ENCODE measurements at regions not wholly inside any gene's neighbourhood (a gene's known extent, or its start where the extent isn't known, plus 50 kb on each side); places are given as distances from the start of the nearest gene placed in this dataset.

DNA sequence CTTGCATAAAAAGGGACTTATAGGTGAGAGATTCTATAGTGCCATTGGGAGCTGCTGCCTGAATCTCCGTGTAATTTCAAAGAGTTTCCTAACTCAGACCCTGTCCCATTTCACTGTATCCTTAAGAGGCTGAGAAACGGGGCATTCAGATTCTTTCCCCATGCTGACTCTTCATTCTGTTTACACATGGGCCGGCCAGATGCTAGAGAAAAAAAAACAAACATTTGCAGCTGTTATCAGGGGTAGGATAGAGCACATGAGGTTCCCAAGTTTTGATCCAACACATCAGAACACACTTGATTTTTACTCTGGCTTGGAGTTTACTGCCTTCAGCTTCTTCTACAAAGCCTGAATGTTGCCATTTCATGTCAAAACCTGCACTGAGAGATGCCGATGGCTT, 215.9 kb upstream of the TPRG1 start:
- no peaks in the 10 kb centered on the region for H3K9me3 ChIP-seq
- no peaks in the 10 kb centered on the region for H3K36me3 ChIP-seq
- peaks cover 18% of the 10 kb centered on the region for H3K4me1 ChIP-seq
- no peak for DNase-seq (ENCODE audit: extremely low spot score in 2 of 2)
- H3K27me3 ChIP-seq: no peaks in the 10 kb centered on the region
- peak overlapping the region; percentile 25 for H3K27ac ChIP-seq
- TF ChIP-seq POLR2A (IDR thresholded peaks at IDR 0.05) (no peak), POLR2AphosphoS5 (IDR thresholded peaks at IDR 0.05; ENCODE audit: insufficient read depth in 1 of 2, low read depth in 1 of 2) (no peak)
- TF ChIP-seq, protein P1, sequence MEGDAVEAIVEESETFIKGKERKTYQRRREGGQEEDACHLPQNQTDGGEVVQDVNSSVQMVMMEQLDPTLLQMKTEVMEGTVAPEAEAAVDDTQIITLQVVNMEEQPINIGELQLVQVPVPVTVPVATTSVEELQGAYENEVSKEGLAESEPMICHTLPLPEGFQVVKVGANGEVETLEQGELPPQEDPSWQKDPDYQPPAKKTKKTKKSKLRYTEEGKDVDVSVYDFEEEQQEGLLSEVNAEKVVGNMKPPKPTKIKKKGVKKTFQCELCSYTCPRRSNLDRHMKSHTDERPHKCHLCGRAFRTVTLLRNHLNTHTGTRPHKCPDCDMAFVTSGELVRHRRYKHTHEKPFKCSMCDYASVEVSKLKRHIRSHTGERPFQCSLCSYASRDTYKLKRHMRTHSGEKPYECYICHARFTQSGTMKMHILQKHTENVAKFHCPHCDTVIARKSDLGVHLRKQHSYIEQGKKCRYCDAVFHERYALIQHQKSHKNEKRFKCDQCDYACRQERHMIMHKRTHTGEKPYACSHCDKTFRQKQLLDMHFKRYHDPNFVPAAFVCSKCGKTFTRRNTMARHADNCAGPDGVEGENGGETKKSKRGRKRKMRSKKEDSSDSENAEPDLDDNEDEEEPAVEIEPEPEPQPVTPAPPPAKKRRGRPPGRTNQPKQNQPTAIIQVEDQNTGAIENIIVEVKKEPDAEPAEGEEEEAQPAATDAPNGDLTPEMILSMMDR (IDR thresholded peaks at IDR 0.05): no peak
- intact Hi-C loops (cut with DNase I): loop anchor here (5.0 to 10.0 kb wide), 2 partner anchors 191 to 901 kb away; no protein-coding TSS in a partner anchor
- no peak overlapping the region for H3K4me3 ChIP-seq

DNA sequence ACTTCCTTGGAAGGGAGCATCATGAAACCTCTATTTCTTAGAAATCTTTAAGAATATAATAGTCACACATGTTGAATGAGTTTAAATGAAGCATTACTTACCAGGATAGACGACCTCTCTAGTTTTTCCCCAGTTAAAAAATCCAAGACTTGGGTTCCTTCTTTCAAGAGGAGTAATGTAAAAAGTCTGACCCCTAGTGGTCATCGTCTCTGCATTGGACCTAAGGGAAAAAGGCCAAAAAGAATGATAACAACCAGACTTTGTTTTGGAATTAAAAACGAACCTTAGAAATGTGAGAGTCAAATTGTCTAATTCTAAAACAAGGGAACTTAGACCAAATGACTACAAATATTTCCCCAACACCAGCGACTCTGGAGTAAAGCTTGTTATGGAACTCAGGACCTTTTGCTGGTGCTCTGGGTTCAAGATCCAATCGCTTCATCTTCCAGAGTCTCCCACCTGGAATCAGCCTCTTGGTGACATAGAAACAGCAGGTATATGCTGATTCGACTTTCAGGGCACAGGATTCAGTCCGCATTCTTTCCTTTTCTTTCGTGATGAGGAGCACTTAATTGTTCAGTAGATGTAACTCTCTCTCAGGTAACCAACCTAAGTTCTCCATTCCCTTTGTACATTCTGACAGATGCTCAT, 214.8 kb upstream of the TPRG1 start:
- Histone ChIP-seq H3K4me3 (no peak overlapping the region), H3K4me1 (peaks cover 8% of the 10 kb centered on the region), H3K27ac (peak overlapping the region; percentile 37), H3K27me3 (no peaks in the 10 kb centered on the region), H3K36me3 (no peaks in the 10 kb centered on the region), H3K9me3 (no peaks in the 10 kb centered on the region)
- TF ChIP-seq POLR2A (IDR thresholded peaks at IDR 0.05) (no peak), POLR2AphosphoS5 (IDR thresholded peaks at IDR 0.05; ENCODE audit: insufficient read depth in 1 of 2, low read depth in 1 of 2) (peak in 1 of 2 donors; percentile 23)
- TF ChIP-seq, protein P1 (IDR thresholded peaks at IDR 0.05): peak; percentile 20 to 64 (median 57)
- intact Hi-C loops (cut with DNase I): loop anchor here (5.0 to 10.0 kb wide), 2 partner anchors 190 to 902 kb away; no protein-coding TSS in a partner anchor
- no peak for DNase-seq (ENCODE audit: extremely low spot score in 2 of 2)

DNA sequence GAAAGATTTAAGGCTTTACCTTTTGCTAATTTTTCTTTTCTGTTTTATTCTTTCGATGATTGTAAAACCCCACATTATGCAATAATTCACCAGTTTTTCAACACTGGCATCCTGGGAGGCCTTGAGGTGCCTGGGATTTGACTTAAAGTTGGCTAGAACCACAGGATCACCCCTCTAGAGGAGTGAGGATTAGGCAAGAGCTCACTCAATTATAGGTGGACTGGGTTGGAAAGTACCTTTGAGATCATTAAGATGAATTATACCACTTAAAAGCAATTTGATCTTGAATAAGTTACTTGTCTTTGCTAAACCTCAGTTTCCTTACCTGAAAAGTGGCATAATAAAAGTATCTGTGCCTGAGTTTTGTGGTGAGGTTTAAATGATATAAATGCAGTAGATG, 212.8 kb upstream of the TPRG1 start:
- intact Hi-C loops (cut with DNase I): loop anchor here (5.0 to 10.0 kb wide), 2 partner anchors 188 to 904 kb away; no protein-coding TSS in a partner anchor
- no peak for TF ChIP-seq POLR2AphosphoS5 (IDR thresholded peaks at IDR 0.05; ENCODE audit: insufficient read depth in 1 of 2, low read depth in 1 of 2)
- TF ChIP-seq, protein P1 (IDR thresholded peaks at IDR 0.05): no peak
- no peak for TF ChIP-seq POLR2A (IDR thresholded peaks at IDR 0.05)
- Histone ChIP-seq H3K4me1 (peaks cover 7% of the 10 kb centered on the region), H3K4me3 (no peak overlapping the region), H3K27ac (no peak overlapping the region), H3K9me3 (no peaks in the 10 kb centered on the region), H3K27me3 (no peaks in the 10 kb centered on the region), H3K36me3 (no peaks in the 10 kb centered on the region)
- DNase-seq (ENCODE audit: extremely low spot score in 2 of 2): no peak

DNA sequence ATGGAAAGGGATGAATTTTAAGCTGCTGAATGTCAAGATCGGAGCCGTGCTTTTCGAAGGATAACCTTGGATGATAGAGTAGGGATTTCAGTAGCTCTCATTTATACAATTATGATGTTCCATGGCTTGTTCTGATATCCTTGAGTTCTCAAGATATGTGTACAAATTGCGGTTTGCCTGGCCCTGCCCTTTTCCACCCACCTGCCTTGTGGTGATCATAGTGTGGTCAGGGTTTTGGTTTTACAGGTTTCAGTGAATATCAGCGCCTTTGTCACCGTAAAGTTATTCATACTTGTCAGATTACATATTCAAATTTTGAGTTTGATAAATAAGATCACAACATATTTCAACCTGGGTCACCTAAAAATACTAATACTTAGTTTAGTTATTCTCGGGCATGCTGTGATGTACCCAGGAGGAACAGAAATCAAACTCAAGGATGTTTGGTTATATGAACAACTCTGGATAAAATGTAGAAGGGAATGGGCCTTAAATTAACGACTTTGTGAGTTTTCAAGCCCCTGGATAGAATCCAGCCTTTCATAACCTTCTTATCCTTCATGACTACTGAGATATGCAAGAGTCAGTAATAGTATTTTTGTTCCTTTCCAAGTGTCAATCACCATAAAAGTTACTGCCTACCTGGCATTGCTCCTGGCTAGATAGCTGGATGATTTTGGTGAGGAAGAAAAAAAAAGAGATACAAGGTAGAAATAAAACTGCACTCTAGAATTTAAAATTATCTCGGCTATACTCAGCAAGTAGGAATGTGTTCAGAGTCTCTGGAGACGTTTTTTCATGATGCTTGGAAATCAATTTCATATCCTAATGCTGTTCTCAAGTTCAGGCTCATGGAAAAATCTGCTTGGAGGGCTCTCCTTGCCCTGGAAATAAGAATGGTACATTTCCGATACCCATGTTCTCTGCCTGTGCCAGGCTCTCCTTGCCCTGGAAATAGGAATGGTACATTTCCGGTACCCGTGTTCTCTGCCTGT, 209.2 kb upstream of the TPRG1 start:
- intact Hi-C loops (cut with DNase I): no loop called here
- no peaks in the 10 kb centered on the region for H3K27me3 ChIP-seq
- peak overlapping the region; percentile 1 for H3K27ac ChIP-seq
- no peak overlapping the region for H3K4me3 ChIP-seq
- no peak for DNase-seq (ENCODE audit: extremely low spot score in 2 of 2)
- H3K9me3 ChIP-seq: no peaks in the 10 kb centered on the region
- H3K4me1 ChIP-seq: no peaks in the 10 kb centered on the region
- TF ChIP-seq, protein P1 (IDR thresholded peaks at IDR 0.05): no peak
- TF ChIP-seq POLR2AphosphoS5 (IDR thresholded peaks at IDR 0.05; ENCODE audit: insufficient read depth in 1 of 2, low read depth in 1 of 2) (no peak), POLR2A (IDR thresholded peaks at IDR 0.05) (no peak)
- H3K36me3 ChIP-seq: no peaks in the 10 kb centered on the region

Data from vagina (tissue), 2 donors.